SK-N-SH (cell line): ENCODE measurements at regions not wholly inside any gene's neighbourhood (a gene's known extent, or its start where the extent isn't known, plus 50 kb on each side); places are given as distances from the start of the nearest gene placed in this dataset.

Experiments used
- CTCF ChIA-PET: fragments of 300-600, 350-600 bp; formaldehyde crosslinking; extraction: SDS; loops from one replicate; lab custom pipeline; 2021; lab: Yijun Ruan, JAX
- POLR2A ChIA-PET: fragments of 350-600 bp; sonication (Branson Sonifier 250); formaldehyde crosslinking; extraction: SDS; loops from one replicate; lab custom pipeline; 2020; ENCODE audit warnings: antibody characterized with exemption, inconsistent platforms; lab: Yijun Ruan, JAX
- DNase-seq: peaks from one replicate; pipeline ENCODE4 v3.0.0; 2012
- H2AFZ ChIP-seq: fragments of 200-600 bp; sonication (generic); 2 replicates; pipeline ENCODE4 v1.8.1; 2016; ENCODE audit warnings: antibody characterized with exemption, mild to moderate bottlenecking, low read depth
- H3F3A ChIP-seq: fragments of 200-600 bp; sonication (generic); replicated peaks from 2 replicates; pipeline ENCODE3; 2016; ENCODE audit warnings: antibody characterized with exemption, mild to moderate bottlenecking; ENCODE audit not compliant: insufficient read depth
- H3K27ac ChIP-seq, 2 experiments: fragments of 200-500 bp in 1 of 2; fragments of 200-600 bp in 1 of 2; sonication (Bioruptor generic) in 1 of 2; sonication (generic), shearing (Covaris generic) in 1 of 2; 2 replicates each; pipeline versions ENCODE4 v1.5.1 to v1.6.1; 2014 to 2016; ENCODE audit warnings: low read depth in 2 of 2, inconsistent platforms in 1 of 2, low read length in 1 of 2, mild to moderate bottlenecking in 1 of 2, mixed read lengths in 1 of 2
- H3K27me3 ChIP-seq: fragments of 200-600 bp; sonication (generic), shearing (Covaris generic); 2 replicates; pipeline ENCODE4 v1.6.1; 2016; ENCODE audit warnings: mixed run types; ENCODE audit not compliant: insufficient read depth
- H3K36me3 ChIP-seq, 2 experiments: fragments of 200-500 bp in 1 of 2; fragments of 200-600 bp in 1 of 2; sonication (Bioruptor generic) in 1 of 2; sonication (generic) in 1 of 2; replicated peaks in 1 of 2; 2 replicates each; pipeline versions ENCODE3 to v1.5.1; 2014 to 2016; ENCODE audit warnings: low read length in 1 of 2, mild to moderate bottlenecking in 1 of 2; ENCODE audit not compliant: insufficient read depth in 2 of 2, control insufficient read depth in 1 of 2
- H3K4me1 ChIP-seq, 2 experiments: fragments of 200-500 bp in 1 of 2; fragments of 200-600 bp in 1 of 2; sonication (Bioruptor generic) in 1 of 2; sonication (generic), shearing (Covaris generic) in 1 of 2; 2 replicates each; pipeline versions ENCODE4 v1.5.1 to v1.6.1; 2014 to 2016; ENCODE audit warnings: low read depth in 1 of 2, low read length in 1 of 2, mixed run types in 1 of 2; ENCODE audit not compliant: insufficient read depth in 2 of 2, control insufficient read depth in 1 of 2
- H3K4me2 ChIP-seq: fragments of 200-600 bp; sonication (generic), shearing (Covaris generic); 2 replicates; pipeline ENCODE4 v1.6.1; 2017; ENCODE audit warnings: mixed run types
- H3K4me3 ChIP-seq, 2 experiments: fragments of 200-500 bp in 1 of 2; fragments of 200-600 bp in 1 of 2; sonication (Bioruptor generic) in 1 of 2; sonication (generic), shearing (Covaris generic) in 1 of 2; 2 replicates each; pipeline versions ENCODE4 v1.5.1 to v1.8.1; 2014 to 2016; ENCODE audit warnings: low read depth in 2 of 2, inconsistent platforms in 1 of 2, low read length in 1 of 2, mild to moderate bottlenecking in 1 of 2, mixed read lengths in 1 of 2, moderate library complexity in 1 of 2
- H3K79me2 ChIP-seq: fragments of 200-600 bp; sonication (generic); 2 replicates; pipeline ENCODE4 v1.8.1; 2017; ENCODE audit warnings: mild to moderate bottlenecking; ENCODE audit not compliant: insufficient read depth
- H3K9ac ChIP-seq: fragments of 200-600 bp; sonication (generic); 2 replicates; pipeline ENCODE4 v1.6.1; 2017; ENCODE audit warnings: mixed run types
- H3K9me2 ChIP-seq: fragments of 200-600 bp; sonication (generic); 2 replicates; pipeline ENCODE4 v1.6.1; 2017; ENCODE audit warnings: mixed run types
- H3K9me3 ChIP-seq: fragments of 200-600 bp; sonication (generic); 2 replicates; pipeline ENCODE4 v1.6.1; 2017; ENCODE audit warnings: mixed run types, mild to moderate bottlenecking, moderate library complexity
- H4K20me1 ChIP-seq: fragments of 200-600 bp; sonication (generic); 2 replicates; pipeline ENCODE4 v1.6.1; 2017; ENCODE audit warnings: mild to moderate bottlenecking, mixed run types; ENCODE audit not compliant: insufficient read depth
- CHD2 ChIP-seq: fragments of 150-350 bp; IDR thresholded peaks from 2 replicates; pipeline ENCODE4 v1.6.1; 2018; ENCODE audit warnings: low read length; ENCODE audit not compliant: partially characterized antibody
- CTCF ChIP-seq: fragments of 200-600 bp; sonication (generic); IDR thresholded peaks from 2 replicates; pipeline ENCODE4 v1.6.1; 2017; ENCODE audit warnings: antibody characterized with exemption, mild to moderate bottlenecking, moderate library complexity
- ELF1 ChIP-seq: IDR thresholded peaks from 2 replicates; pipeline ENCODE4 v1.4.0; 2012
- FOSL2 ChIP-seq: IDR thresholded peaks from 2 replicates; pipeline ENCODE4 v1.4.0; 2012; ENCODE audit warnings: low read depth, mild to moderate bottlenecking, moderate library complexity, borderline replicate concordance
- FOXJ3 ChIP-seq: sonication (generic); formaldehyde crosslinking; IDR thresholded peaks from 2 replicates; pipeline ENCODE4 v1.5.1; 2020; ENCODE audit warnings: mild to moderate bottlenecking, missing genetic modification reagents
- FOXM1 ChIP-seq: IDR thresholded peaks from 2 replicates; pipeline ENCODE4 v1.4.0; 2012; ENCODE audit warnings: low read depth, mild to moderate bottlenecking
- GATA2 ChIP-seq: sonication (generic); formaldehyde crosslinking; IDR thresholded peaks from 2 replicates; pipeline ENCODE4 v1.5.0; 2020; ENCODE audit warnings: mild to moderate bottlenecking, missing genetic modification reagents
- IRF3 ChIP-seq: fragments of 150-350 bp; IDR thresholded peaks from 2 replicates; pipeline ENCODE4 v1.6.1; 2016; ENCODE audit warnings: mild to moderate bottlenecking, low read depth, low read length
- MEF2A ChIP-seq: IDR thresholded peaks from 2 replicates; pipeline ENCODE4 v1.4.0; 2012; ENCODE audit warnings: low read depth, borderline replicate concordance
- MXI1 ChIP-seq: IDR thresholded peaks from 2 replicates; pipeline ENCODE4 v1.6.1; 2012; ENCODE audit warnings: mild to moderate bottlenecking, low read depth, low read length, improper control_type of control experiment
- NFIC ChIP-seq: IDR thresholded peaks from 2 replicates; pipeline ENCODE4 v1.4.0; 2012; ENCODE audit warnings: borderline replicate concordance
- PBX3 ChIP-seq: IDR thresholded peaks from 2 replicates; pipeline ENCODE4; 2012
- POLR2AphosphoS5 ChIP-seq: IDR thresholded peaks from 2 replicates; pipeline ENCODE4 v1.6.1; 2012; ENCODE audit warnings: low read depth, low read length
- RCOR1 ChIP-seq: fragments of 150-350 bp; IDR thresholded peaks from 2 replicates; pipeline ENCODE4 v1.6.1; 2017; ENCODE audit warnings: antibody characterized with exemption, low read length
- REST ChIP-seq: IDR thresholded peaks from 2 replicates; pipeline ENCODE4 v1.6.1; 2012; ENCODE audit warnings: mild to moderate bottlenecking, low read depth, low read length, moderate library complexity
- USF1 ChIP-seq: IDR thresholded peaks from 2 replicates; pipeline ENCODE4 v1.4.0; 2012; ENCODE audit warnings: low read depth, borderline replicate concordance
- USF2 ChIP-seq: fragments of 150-350 bp; IDR thresholded peaks from 2 replicates; pipeline ENCODE4 v1.6.1; 2017; ENCODE audit warnings: antibody characterized with exemption, low read length, low read depth, borderline replicate concordance
- WGBS: methylation state at CpG from one replicate; pipeline ENCODE4 v1.1.6; 2017; ENCODE audit warnings: low lambda C conversion rate; 5-methylcytosine and 5-hydroxymethylcytosine counted together

GRCh38 chr1:238201992-238202391, 311.3 kb upstream of the ZP4 start:
- ChIA-PET POLR2A (no interaction called here), CTCF (no interaction called here)
- H3K9me3 ChIP-seq: no peaks in the 10 kb centered on the region

More at GRCh38 chr1:238201992-238202391, 311.3 kb upstream of the ZP4 start:
- Histone ChIP-seq H4K20me1 (no peaks in the 10 kb centered on the region), H3K27me3 (no peaks in the 10 kb centered on the region), H3K9me2 (no peaks in the 10 kb centered on the region), H2AFZ (no peak overlapping the region), H3K79me2 (no peaks in the 10 kb centered on the region), H3K4me1 (peaks cover 0 to 3% of the 10 kb centered on the region in 2 experiments; a peak in 2 of 4 replicates), H3K9ac (no peak overlapping the region), H3K4me3 (no peak overlapping the region), H3K27ac (no peak overlapping the region), H3F3A (no peaks in the 10 kb centered on the region), H3K4me2 (no peak overlapping the region), H3K36me3 (no peaks in the 10 kb centered on the region)
- TF ChIP-seq MEF2A: no peak
- TF ChIP-seq ELF1: no peak
- no peak for TF ChIP-seq USF2
- no peak for TF ChIP-seq NFIC
- TF ChIP-seq USF1: no peak
- no peak for TF ChIP-seq FOXJ3 (CRISPR knock-in tag)
- TF ChIP-seq FOXM1: no peak
- no peak for TF ChIP-seq PBX3
- no peak for TF ChIP-seq FOSL2
- no peak for TF ChIP-seq POLR2AphosphoS5
- TF ChIP-seq REST: no peak
- no peak for TF ChIP-seq CHD2
- no peak for TF ChIP-seq IRF3
- TF ChIP-seq CTCF: no peak
- TF ChIP-seq MXI1: no peak
- no peak for TF ChIP-seq GATA2 (CRISPR knock-in tag)
- TF ChIP-seq RCOR1: no peak
- WGBS: 14% methylated on average over 2 of the region's 2 CpGs
- DNase-seq: no peak
